ENCODE measurements at regions not wholly inside any gene's neighbourhood (a gene's known extent, or its start where the extent isn't known, plus 50 kb on each side); places are given as distances from the start of the nearest gene placed in this dataset.

DNA sequence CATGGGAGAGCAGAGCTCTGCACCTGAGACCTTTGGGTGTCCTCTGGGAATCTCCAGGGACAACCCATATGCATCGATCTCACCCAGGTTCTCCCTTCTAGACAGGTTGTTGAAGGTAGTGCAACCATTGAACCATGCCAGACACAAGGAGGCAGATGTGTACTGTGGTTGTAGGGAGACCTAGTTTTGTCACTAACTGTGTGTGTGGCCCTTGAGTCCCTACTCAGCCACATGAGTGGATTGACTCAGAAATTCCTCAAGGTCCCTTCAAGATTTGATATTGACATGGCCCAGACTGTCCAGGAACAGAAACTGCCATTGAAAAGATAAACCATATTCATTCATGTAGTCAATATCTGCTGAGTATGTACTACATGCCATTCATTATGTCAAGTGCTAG, 396.4 kb upstream of the CCL2 start:
- in situ Hi-C loops (cut with MboI; ENCODE audit: low sequenced_read_pairs), result no loop called here
- TF ChIP-seq SMC3 (IDR thresholded peaks at IDR 0.05; ENCODE audit: low read depth, low read length) (no peak), FOS (IDR thresholded peaks at IDR 0.05; ENCODE audit: low read depth, low read length) (no peak), MAZ (IDR thresholded peaks at IDR 0.05; ENCODE audit: borderline replicate concordance, low read depth, low read length) (no peak)
- TF ChIP-seq, protein P1, sequence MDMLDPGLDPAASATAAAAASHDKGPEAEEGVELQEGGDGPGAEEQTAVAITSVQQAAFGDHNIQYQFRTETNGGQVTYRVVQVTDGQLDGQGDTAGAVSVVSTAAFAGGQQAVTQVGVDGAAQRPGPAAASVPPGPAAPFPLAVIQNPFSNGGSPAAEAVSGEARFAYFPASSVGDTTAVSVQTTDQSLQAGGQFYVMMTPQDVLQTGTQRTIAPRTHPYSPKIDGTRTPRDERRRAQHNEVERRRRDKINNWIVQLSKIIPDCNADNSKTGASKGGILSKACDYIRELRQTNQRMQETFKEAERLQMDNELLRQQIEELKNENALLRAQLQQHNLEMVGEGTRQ (IDR thresholded peaks at IDR 0.05; ENCODE audit: low read depth, low read length), result no peak
- TF ChIP-seq, protein P2, sequence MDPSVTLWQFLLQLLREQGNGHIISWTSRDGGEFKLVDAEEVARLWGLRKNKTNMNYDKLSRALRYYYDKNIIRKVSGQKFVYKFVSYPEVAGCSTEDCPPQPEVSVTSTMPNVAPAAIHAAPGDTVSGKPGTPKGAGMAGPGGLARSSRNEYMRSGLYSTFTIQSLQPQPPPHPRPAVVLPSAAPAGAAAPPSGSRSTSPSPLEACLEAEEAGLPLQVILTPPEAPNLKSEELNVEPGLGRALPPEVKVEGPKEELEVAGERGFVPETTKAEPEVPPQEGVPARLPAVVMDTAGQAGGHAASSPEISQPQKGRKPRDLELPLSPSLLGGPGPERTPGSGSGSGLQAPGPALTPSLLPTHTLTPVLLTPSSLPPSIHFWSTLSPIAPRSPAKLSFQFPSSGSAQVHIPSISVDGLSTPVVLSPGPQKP (IDR thresholded peaks at IDR 0.05; ENCODE audit: borderline replicate concordance, low read depth, low read length), result no peak

More for the DNA sequence above, 396.4 kb upstream of the CCL2 start:
- H3K18ac ChIP-seq (ENCODE audit: low read depth, low read length), result no peak overlapping the region
- no peak overlapping the region for H3K56ac ChIP-seq (ENCODE audit: extremely low read depth, insufficient read depth, low read length)
- no peak overlapping the region for H2BK20ac ChIP-seq (ENCODE audit: low read depth, low read length)
- H3K4me2 ChIP-seq (ENCODE audit: low read depth, low read length), result no peak overlapping the region
- intact Hi-C loops (cut with micrococcal nuclease), result no loop called here
- H3K9me3 ChIP-seq (ENCODE audit: control insufficient read depth, insufficient read depth, low read length), result no peaks in the 10 kb centered on the region; the same call in 1 of the 2 replicates
- H2AFZ ChIP-seq (replicated peaks; ENCODE audit: low read length, poor library complexity), result no peak overlapping the region
- H3K23ac ChIP-seq (ENCODE audit: low read depth, low read length), result no peak overlapping the region
- H3K27me3 ChIP-seq (ENCODE audit: control insufficient read depth, insufficient read depth, low read length), result no peaks in the 10 kb centered on the region
- no peaks in the 10 kb centered on the region for H3K79me1 ChIP-seq (ENCODE audit: low read depth in 1 of 2, low read length in 2 of 2)
- H2AK5ac ChIP-seq (ENCODE audit: low read depth, low read length), result no peak overlapping the region
- H4K8ac ChIP-seq (ENCODE audit: low read depth in 2 of 2, low read length in 2 of 2), result no peak overlapping the region
- H2BK15ac ChIP-seq (ENCODE audit: low read depth, low read length), result no peak overlapping the region
- POLR2A ChIA-PET (ENCODE audit: unreplicated experiment), result no interaction called here
- no peak overlapping the region for H2BK120ac ChIP-seq (ENCODE audit: low read depth, low read length)
- dilution Hi-C loops (cut with HindIII; ENCODE audit: low sequenced_read_pairs, unreplicated experiment), result no loop called here
- CTCF ChIA-PET, result no interaction called here
- no peaks in the 10 kb centered on the region for H3K9me1 ChIP-seq (ENCODE audit: insufficient read depth, low read length)
- DNase-seq, result no peak
- no peak overlapping the region for H3K4ac ChIP-seq (ENCODE audit: low read depth, low read length)
- no peak overlapping the region for H2AK9ac ChIP-seq (replicated peaks; ENCODE audit: low read depth, low read length, poor library complexity)
- H3K9ac ChIP-seq (ENCODE audit: low read depth, low read length), result no peak overlapping the region
- ATAC-seq (ENCODE audit: low read depth), result no peak
- no peaks in the 10 kb centered on the region for H3K36me3 ChIP-seq (ENCODE audit: control insufficient read depth, insufficient read depth, low read length)
- H3K4me3 ChIP-seq (ENCODE audit: insufficient read depth, low read depth, low read length), result no peak overlapping the region
- H3K27ac ChIP-seq (ENCODE audit: insufficient read depth, low read length), result no peak overlapping the region
- no CpG with 5 or more reads among the region's 1 CpG for WGBS, 2 experiments (ENCODE audit: extremely low coverage in 2 of 2, insufficient read length in 1 of 2)
- H4K5ac ChIP-seq (ENCODE audit: low read depth, low read length), result no peak overlapping the region
- no peak overlapping the region for H4K91ac ChIP-seq (ENCODE audit: insufficient read depth, low read depth, low read length)
- no peak overlapping the region for H2BK5ac ChIP-seq (ENCODE audit: low read depth, low read length, poor library complexity, severe bottlenecking)
- H3K4me1 ChIP-seq (ENCODE audit: control insufficient read depth, insufficient read depth, low read length), result no peaks in the 10 kb centered on the region
- H3K14ac ChIP-seq (replicated peaks; ENCODE audit: low read depth, low read length), result no peak overlapping the region
- no peaks in the 10 kb centered on the region; the same call in 1 of the 2 replicates for H4K20me1 ChIP-seq (ENCODE audit: insufficient read depth, low read length)
- BruUV-seq (replicated peaks), result no TSS peak

Data from IMR-90 (cell line).